ENCODE measurements at regions not wholly inside any gene's neighbourhood (a gene's known extent, or its start where the extent isn't known, plus 50 kb on each side); places are given as distances from the start of the nearest gene placed in this dataset.
"Not testable (repeated sequence)": the region's sequence is repeated elsewhere in the genome, so short reads cannot be mapped to it uniquely, and the experiment has no call there.

DNA sequence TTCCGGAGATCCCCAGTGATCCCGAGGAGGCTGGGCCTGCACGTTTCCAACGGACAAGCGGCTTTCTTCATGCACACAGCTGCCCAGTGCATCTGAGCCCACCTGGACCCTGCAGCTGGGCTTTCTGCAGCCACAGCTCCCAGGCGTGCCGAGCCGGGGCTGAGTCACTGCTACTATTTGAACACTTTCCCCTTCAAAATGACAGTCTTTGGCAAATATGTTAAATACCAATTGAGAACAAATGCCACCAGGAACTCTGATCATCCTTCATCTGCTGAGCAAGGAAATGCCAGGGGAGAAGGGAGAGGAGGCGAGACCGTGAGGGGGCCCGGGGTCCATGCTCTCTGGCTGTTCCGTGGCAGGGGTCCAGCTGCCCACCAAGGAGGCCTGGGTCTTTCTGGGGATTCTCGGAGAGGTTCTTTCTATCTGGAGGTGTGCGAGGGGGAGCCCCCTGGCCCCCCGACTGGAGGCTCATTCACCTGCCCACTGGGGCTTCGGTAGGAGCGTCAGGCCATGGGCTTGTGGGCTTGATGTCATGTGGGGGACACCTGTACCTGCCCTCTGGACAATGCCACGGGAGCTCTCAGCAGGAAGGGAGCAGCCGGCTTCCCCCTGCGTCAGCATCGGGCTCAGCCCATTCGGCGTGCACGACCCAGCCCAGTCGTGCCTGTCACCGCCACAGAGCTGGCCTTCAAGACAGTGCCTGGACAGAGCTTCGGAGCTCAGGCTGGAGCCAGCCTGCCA lies 159.6 kb downstream of the CTTN start:
- TF ChIP-seq, protein P1, sequence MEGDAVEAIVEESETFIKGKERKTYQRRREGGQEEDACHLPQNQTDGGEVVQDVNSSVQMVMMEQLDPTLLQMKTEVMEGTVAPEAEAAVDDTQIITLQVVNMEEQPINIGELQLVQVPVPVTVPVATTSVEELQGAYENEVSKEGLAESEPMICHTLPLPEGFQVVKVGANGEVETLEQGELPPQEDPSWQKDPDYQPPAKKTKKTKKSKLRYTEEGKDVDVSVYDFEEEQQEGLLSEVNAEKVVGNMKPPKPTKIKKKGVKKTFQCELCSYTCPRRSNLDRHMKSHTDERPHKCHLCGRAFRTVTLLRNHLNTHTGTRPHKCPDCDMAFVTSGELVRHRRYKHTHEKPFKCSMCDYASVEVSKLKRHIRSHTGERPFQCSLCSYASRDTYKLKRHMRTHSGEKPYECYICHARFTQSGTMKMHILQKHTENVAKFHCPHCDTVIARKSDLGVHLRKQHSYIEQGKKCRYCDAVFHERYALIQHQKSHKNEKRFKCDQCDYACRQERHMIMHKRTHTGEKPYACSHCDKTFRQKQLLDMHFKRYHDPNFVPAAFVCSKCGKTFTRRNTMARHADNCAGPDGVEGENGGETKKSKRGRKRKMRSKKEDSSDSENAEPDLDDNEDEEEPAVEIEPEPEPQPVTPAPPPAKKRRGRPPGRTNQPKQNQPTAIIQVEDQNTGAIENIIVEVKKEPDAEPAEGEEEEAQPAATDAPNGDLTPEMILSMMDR (IDR thresholded peaks at IDR 0.05; ENCODE audit: insufficient read depth, low read length, poor library complexity, severe bottlenecking) = no peak
- no peak for TF ChIP-seq EZH2phosphoT487 (conservative IDR thresholded peaks at IDR 0.05; ENCODE audit: low read length)
- no peak overlapping the region for H3K9ac ChIP-seq (ENCODE audit: low read length)

DNA sequence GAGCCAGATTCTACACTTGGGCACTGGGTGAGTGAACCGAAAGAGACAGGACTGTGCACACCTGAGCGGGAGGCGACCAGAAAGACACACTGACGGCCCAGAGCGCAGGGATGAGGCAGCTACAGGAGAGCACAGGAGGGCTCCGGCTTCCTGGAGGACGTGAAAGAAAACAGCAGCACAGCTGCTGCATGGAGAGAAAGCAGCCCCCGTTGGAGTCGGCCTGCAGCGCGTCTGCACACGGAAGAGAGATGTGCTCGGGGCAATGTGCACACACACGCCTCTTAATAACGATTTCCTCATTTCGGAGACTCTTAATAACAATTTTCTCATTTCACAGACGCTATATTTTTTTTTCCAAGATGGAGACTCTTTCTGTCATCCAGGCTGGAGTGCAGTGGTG lies 160.4 kb downstream of the CTTN start:
- Histone ChIP-seq H4K20me1 (ENCODE audit: low read depth, low read length) (no peaks in the 10 kb centered on the region), H3K9ac (ENCODE audit: low read length) (no peak overlapping the region), H3K27me3 (ENCODE audit: low read length) (no peaks in the 10 kb centered on the region), H3K27ac (ENCODE audit: low read depth, low read length) (no peak overlapping the region), H3K36me3 (ENCODE audit: low read length) (no peaks in the 10 kb centered on the region), H2AFZ (ENCODE audit: low read depth, low read length, severe bottlenecking) (no peak overlapping the region), H3F3A (ENCODE audit: insufficient read depth) (no peaks in the 10 kb centered on the region), H3K4me3 (ENCODE audit: insufficient read depth, low read length, poor library complexity, severe bottlenecking) (no peak overlapping the region), H3K79me2 (ENCODE audit: insufficient read depth, low read length) (no peaks in the 10 kb centered on the region), H3K9me3 (ENCODE audit: insufficient read depth, low read length) (no peaks in the 10 kb centered on the region), H3K4me2 (ENCODE audit: low read depth, low read length, poor library complexity, severe bottlenecking) (no peak overlapping the region), H3K9me2 (replicated peaks; ENCODE audit: insufficient read depth, low read length) (no peaks in the 10 kb centered on the region)
- TF ChIP-seq EZH2phosphoT487 (conservative IDR thresholded peaks at IDR 0.05; ENCODE audit: low read length) = no peak
- TF ChIP-seq, protein P1 (IDR thresholded peaks at IDR 0.05; ENCODE audit: insufficient read depth, low read length, poor library complexity, severe bottlenecking) = no peak

More for the DNA sequence above, 159.6 kb downstream of the CTTN start:
- H3K9me3 ChIP-seq (ENCODE audit: insufficient read depth, low read length) = no peaks in the 10 kb centered on the region
- H3K79me2 ChIP-seq (ENCODE audit: insufficient read depth, low read length) = no peaks in the 10 kb centered on the region
- no peaks in the 10 kb centered on the region for H3K9me2 ChIP-seq (replicated peaks; ENCODE audit: insufficient read depth, low read length)
- H3K27ac ChIP-seq (ENCODE audit: low read depth, low read length) = no peak overlapping the region
- H3K36me3 ChIP-seq (ENCODE audit: low read length) = no peaks in the 10 kb centered on the region
- no peaks in the 10 kb centered on the region for H4K20me1 ChIP-seq (ENCODE audit: low read depth, low read length)
- H2AFZ ChIP-seq (ENCODE audit: low read depth, low read length, severe bottlenecking) = no peak overlapping the region
- no peak overlapping the region for H3K4me2 ChIP-seq (ENCODE audit: low read depth, low read length, poor library complexity, severe bottlenecking)
- H3F3A ChIP-seq (ENCODE audit: insufficient read depth) = no peaks in the 10 kb centered on the region
- no peak overlapping the region for H3K4me3 ChIP-seq (ENCODE audit: insufficient read depth, low read length, poor library complexity, severe bottlenecking)
- H3K27me3 ChIP-seq (ENCODE audit: low read length) = no peaks in the 10 kb centered on the region

DNA sequence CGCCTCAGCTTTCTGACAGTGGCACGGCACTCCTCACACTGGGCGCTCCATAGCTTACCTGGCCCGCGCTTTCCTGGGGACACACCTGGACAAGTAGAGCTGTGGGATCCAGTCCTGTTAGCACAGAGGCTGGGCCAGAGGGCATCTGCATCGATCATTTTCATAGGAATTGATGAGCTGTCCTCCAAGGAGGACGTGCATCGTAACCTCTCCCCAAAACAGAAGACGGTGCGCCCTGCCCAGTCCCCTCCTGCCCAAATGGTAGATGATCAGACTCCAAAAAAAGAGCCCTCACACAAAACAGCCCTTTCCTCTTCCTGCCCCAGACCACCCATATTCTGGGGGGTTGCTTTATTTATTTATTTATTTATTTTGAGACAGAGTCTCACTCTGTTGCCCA lies 161.2 kb downstream of the CTTN start:
- H3K4me3 ChIP-seq (ENCODE audit: insufficient read depth, low read length, poor library complexity, severe bottlenecking) = no peak overlapping the region
- no peaks in the 10 kb centered on the region for H3K9me2 ChIP-seq (replicated peaks; ENCODE audit: insufficient read depth, low read length)
- no peak overlapping the region for H3K4me2 ChIP-seq (ENCODE audit: low read depth, low read length, poor library complexity, severe bottlenecking)
- no peaks in the 10 kb centered on the region for H3K27me3 ChIP-seq (ENCODE audit: low read length)
- H3K9ac ChIP-seq (ENCODE audit: low read length) = no peak overlapping the region
- no peaks in the 10 kb centered on the region for H3K36me3 ChIP-seq (ENCODE audit: low read length)
- no peak overlapping the region for H2AFZ ChIP-seq (ENCODE audit: low read depth, low read length, severe bottlenecking)
- H3K9me3 ChIP-seq (ENCODE audit: insufficient read depth, low read length) = no peaks in the 10 kb centered on the region
- no peaks in the 10 kb centered on the region for H3F3A ChIP-seq (ENCODE audit: insufficient read depth)
- no peaks in the 10 kb centered on the region for H4K20me1 ChIP-seq (ENCODE audit: low read depth, low read length)
- no peaks in the 10 kb centered on the region for H3K79me2 ChIP-seq (ENCODE audit: insufficient read depth, low read length)
- no peak overlapping the region for H3K27ac ChIP-seq (ENCODE audit: low read depth, low read length)
- TF ChIP-seq, protein P1 (IDR thresholded peaks at IDR 0.05; ENCODE audit: insufficient read depth, low read length, poor library complexity, severe bottlenecking) = no peak
- no peak for TF ChIP-seq EZH2phosphoT487 (conservative IDR thresholded peaks at IDR 0.05; ENCODE audit: low read length)

DNA sequence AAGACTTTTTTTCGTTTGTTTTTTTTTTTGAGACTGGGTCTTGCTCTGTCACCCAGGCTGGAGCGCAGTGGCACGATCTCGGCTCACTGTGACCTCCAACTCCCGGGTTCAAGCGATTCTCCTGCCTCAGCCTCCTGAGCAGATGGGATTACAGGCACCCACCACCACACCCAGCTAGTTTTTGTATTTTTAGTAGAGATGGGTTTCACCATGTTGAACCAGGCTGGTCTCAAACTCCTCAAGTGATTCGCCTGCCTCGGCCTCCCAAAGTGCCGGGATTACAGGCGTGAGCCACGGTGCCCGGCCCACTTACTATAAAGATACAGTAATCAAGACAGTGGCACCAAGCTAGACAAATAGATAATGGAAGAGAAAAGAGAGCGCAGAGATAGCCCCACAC lies 162.3 kb downstream of the CTTN start:
- not testable (repeated sequence) for H3K79me2 ChIP-seq (ENCODE audit: insufficient read depth, low read length); H3K4me2 ChIP-seq (ENCODE audit: low read depth, low read length, poor library complexity, severe bottlenecking); H3K36me3 ChIP-seq (ENCODE audit: low read length); H3F3A ChIP-seq (ENCODE audit: insufficient read depth); H3K9me2 ChIP-seq (replicated peaks; ENCODE audit: insufficient read depth, low read length); H3K4me3 ChIP-seq (ENCODE audit: insufficient read depth, low read length, poor library complexity, severe bottlenecking); H3K9ac ChIP-seq (ENCODE audit: low read length); H3K9me3 ChIP-seq (ENCODE audit: insufficient read depth, low read length); H4K20me1 ChIP-seq (ENCODE audit: low read depth, low read length); H3K27ac ChIP-seq (ENCODE audit: low read depth, low read length); H3K27me3 ChIP-seq (ENCODE audit: low read length); H2AFZ ChIP-seq (ENCODE audit: low read depth, low read length, severe bottlenecking)
